ENCODE measurements at regions not wholly inside any gene's neighbourhood (a gene's known extent, or its start where the extent isn't known, plus 50 kb on each side); places are given as distances from the start of the nearest gene placed in this dataset.

GRCh38 chr4:29726938-29727337, 993.2 kb upstream of the PCDH7 start:
- ATAC-seq (ENCODE audit: insufficient read depth, low FRiP score) (no peak), DNase-seq (no peak)
- no peaks in the 10 kb centered on the region for H3K9me3 ChIP-seq (ENCODE audit: control insufficient read depth in 4 of 4, insufficient read depth in 3 of 4, low read length in 3 of 4)
- no peaks in the 10 kb centered on the region for H3K36me3 ChIP-seq (ENCODE audit: control insufficient read depth in 4 of 4, insufficient read depth in 4 of 4, low read length in 4 of 4)
- no peak overlapping the region for H3K27ac ChIP-seq (ENCODE audit: low read depth in 1 of 2, low read length in 1 of 2)
- TF ChIP-seq CTCF (IDR thresholded peaks at IDR 0.05; ENCODE audit: control extremely low read depth, extremely low read depth): no peak
- no peaks in the 10 kb centered on the region for H3K27me3 ChIP-seq (ENCODE audit: control insufficient read depth in 3 of 3, insufficient read depth in 3 of 3, low read length in 2 of 3)
- 79 to 86% methylated on average over 3 of the region's 3 CpGs for WGBS, 2 donors
- H3K4me1 ChIP-seq (ENCODE audit: control insufficient read depth in 5 of 5, insufficient read depth in 5 of 5, low read length in 5 of 5): no peaks in the 10 kb centered on the region
- no peak overlapping the region for H3K4me3 ChIP-seq
- no peak overlapping the region for H3K9ac ChIP-seq (ENCODE audit: insufficient read depth in 1 of 2, low read length in 2 of 2)

DNA sequence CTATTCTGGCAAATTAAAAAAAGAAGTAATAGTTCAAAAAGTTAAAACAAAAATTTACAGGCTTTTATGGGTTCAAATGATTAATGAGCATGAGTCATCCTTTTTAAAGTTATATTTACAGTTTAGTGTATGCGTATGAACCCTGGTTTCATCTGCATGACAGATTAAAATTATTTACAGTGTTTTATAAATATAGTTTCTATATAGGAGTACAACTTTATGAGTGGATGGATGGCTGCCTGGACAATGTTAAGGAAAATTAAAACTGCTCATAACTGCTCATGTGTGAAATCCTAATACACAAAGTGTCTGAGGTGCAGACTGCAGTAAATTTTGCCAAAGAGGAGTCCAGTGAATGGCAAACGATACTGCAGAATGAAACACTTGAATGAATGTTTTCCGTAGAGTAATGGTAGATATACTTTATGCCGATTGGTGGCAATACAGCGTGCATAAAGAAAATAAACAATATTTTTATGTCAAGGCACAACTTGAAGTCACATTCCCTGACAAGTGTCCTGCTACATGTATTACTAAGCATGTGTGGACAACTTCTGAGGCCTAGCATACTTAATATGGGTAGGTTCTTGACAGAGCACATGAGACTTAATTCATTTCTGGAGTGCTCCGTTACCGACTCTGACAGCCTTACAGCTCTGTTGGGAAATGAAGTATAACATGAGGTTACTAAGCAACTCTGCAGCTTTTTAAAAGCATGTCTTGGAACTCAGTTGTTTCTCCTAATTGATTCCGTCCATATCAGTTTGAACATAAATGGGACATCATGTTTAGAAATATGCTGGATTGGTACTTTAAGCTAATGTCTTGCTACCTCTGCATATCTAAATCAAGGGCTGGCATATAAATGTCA, 985.6 kb upstream of the PCDH7 start:
- ATAC-seq (ENCODE audit: insufficient read depth, low FRiP score): no peak
- no peak for TF ChIP-seq CTCF (IDR thresholded peaks at IDR 0.05; ENCODE audit: control extremely low read depth, extremely low read depth)
- no peaks in the 10 kb centered on the region for H3K9me3 ChIP-seq (ENCODE audit: control insufficient read depth in 4 of 4, insufficient read depth in 3 of 4, low read length in 3 of 4)
- DNase-seq: no peak
- H3K4me1 ChIP-seq (ENCODE audit: control insufficient read depth in 5 of 5, insufficient read depth in 5 of 5, low read length in 5 of 5): no peaks in the 10 kb centered on the region
- WGBS, 2 donors: 85 to 87% methylated on average over 8 of the region's 8 CpGs
- no peaks in the 10 kb centered on the region for H3K36me3 ChIP-seq (ENCODE audit: control insufficient read depth in 4 of 4, insufficient read depth in 4 of 4, low read length in 4 of 4)
- H3K27ac ChIP-seq (ENCODE audit: low read depth in 1 of 2, low read length in 1 of 2): no peak overlapping the region
- no peak overlapping the region for H3K4me3 ChIP-seq
- no peaks in the 10 kb centered on the region for H3K27me3 ChIP-seq (ENCODE audit: control insufficient read depth in 3 of 3, insufficient read depth in 3 of 3, low read length in 2 of 3)
- no peak overlapping the region for H3K9ac ChIP-seq (ENCODE audit: insufficient read depth in 1 of 2, low read length in 2 of 2)

- Histone ChIP-seq H3K27ac (ENCODE audit: low read depth in 1 of 2, low read length in 1 of 2) (no peak overlapping the region), H3K27me3 (ENCODE audit: control insufficient read depth in 3 of 3, insufficient read depth in 3 of 3, low read length in 2 of 3) (no peaks in the 10 kb centered on the region), H3K9ac (ENCODE audit: insufficient read depth in 1 of 2, low read length in 2 of 2) (no peak overlapping the region), H3K9me3 (ENCODE audit: control insufficient read depth in 4 of 4, insufficient read depth in 3 of 4, low read length in 3 of 4) (no peaks in the 10 kb centered on the region), H3K4me1 (ENCODE audit: control insufficient read depth in 5 of 5, insufficient read depth in 5 of 5, low read length in 5 of 5) (no peaks in the 10 kb centered on the region), H3K4me3 (no peak overlapping the region), H3K36me3 (ENCODE audit: control insufficient read depth in 4 of 4, insufficient read depth in 4 of 4, low read length in 4 of 4) (no peaks in the 10 kb centered on the region)
- 70 to 75% methylated on average over 3 of the region's 3 CpGs for WGBS, 2 donors
- DNase-seq (no peak), ATAC-seq (ENCODE audit: insufficient read depth, low FRiP score) (no peak)
- no peak for TF ChIP-seq CTCF (IDR thresholded peaks at IDR 0.05; ENCODE audit: control extremely low read depth, extremely low read depth)
Measured at GRCh38 chr4:29756966-29757365, 963.2 kb upstream of the PCDH7 start.
